COLO829 (cell line): ENCODE measurements at regions not wholly inside any gene's neighbourhood (a gene's known extent, or its start where the extent isn't known, plus 50 kb on each side); places are given as distances from the start of the nearest gene placed in this dataset.

Experiments
- DNase-seq: peaks from one replicate; pipeline ENCODE4 v3.0.0; 2012; ENCODE audit warnings: low spot score

DNA sequence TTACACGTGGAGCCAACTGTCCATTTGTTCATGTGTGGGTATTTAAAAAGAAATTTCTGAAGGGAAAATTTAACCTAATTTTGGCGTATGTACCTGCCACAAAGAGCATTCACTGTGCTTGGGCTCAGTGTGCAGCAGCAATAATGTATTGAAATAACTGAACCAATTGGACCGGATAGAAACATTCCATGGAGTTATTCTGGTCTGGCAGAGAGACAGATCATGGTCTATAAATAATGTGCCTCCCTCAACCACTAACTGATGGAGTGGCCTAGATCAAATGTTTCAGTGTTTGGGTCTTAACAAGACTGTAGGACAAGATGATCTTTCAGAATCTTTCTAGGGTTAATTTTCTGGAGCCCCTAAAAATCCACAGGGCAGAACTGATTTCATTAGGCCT lies 469.7 kb downstream of the PRELID2 start:
- DNase-seq = no peak

GRCh38 chr5:145362266-145362665 lies 472.9 kb downstream of the PRELID2 start:
- DNase-seq = no peak

GRCh38 chr5:145360936-145361335 lies 474.2 kb downstream of the PRELID2 start:
- DNase-seq = no peak

DNA sequence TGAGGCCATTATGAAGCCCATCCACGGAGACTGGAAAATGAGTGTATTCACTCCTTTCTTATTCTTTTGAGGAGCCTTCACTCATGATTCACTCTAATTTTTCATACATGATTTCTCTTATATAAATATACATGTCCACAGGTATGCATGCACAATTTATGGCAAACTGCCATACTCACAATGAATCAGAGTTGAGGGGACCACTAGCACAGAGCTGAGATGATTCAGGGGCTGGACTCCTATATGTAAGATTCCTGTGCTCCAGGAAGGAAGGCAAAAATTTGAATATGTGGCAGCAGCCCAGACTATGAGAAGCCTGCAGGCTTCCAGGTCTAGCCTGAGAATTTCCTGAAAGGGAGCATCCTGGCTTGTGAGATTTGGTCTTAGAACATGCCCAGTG lies 484.6 kb downstream of the PRELID2 start:
- no peak for DNase-seq

DNA sequence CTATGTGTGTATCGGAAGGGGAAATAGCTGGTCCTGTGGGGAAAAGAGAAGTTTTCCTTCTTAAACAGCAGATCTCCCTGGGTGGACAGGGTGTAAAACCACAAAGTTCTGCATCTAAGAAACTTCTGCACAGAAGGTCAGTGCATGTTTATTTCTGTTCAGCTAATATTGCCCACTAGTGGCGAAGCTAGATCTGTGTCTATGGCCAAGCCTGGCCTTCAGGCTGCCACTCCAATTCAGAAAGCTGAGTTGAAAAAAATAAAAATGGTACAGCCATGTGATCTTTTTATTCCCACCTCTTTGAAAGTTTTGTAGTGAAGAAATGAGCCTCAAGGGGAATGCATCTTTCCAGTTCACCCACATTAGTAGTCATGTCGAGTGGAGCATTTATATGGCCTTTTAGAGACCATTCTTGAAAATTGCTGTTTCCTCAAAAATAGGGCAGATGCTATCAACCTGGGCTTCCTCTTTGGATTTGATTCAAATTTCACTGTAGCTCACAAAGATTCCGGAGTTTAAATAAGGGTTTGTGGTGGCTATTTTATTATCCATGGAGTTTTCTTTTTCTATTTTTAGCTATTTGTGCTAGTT lies 488.0 kb downstream of the PRELID2 start:
- peak; percentile 12 for DNase-seq

GRCh38 chr5:145345511-145346287 lies 489.4 kb downstream of the PRELID2 start:
- DNase-seq = no peak

- DNase-seq = no peak
Measured at GRCh38 chr5:145341842-145342241, 493.3 kb downstream of the PRELID2 start.

DNA sequence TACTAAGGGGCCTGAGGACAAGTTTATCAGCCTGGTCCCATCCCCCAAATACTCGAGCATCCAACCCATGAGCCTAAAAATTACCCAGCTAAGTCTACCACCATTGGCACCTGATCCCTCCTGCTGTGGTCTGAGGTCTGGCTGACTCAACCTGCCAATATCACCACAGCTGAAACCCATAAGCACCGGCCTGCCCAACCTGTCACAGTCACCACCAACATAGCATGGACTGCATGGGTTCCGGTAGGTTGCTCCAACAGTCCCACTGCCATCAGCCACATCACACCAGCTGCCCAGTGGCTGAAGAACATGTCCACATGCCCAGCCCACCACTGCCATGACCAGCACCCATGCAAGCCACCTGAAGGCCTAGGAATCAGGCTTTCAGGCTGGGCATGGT lies 495.0 kb downstream of the PRELID2 start:
- DNase-seq = no peak

DNA sequence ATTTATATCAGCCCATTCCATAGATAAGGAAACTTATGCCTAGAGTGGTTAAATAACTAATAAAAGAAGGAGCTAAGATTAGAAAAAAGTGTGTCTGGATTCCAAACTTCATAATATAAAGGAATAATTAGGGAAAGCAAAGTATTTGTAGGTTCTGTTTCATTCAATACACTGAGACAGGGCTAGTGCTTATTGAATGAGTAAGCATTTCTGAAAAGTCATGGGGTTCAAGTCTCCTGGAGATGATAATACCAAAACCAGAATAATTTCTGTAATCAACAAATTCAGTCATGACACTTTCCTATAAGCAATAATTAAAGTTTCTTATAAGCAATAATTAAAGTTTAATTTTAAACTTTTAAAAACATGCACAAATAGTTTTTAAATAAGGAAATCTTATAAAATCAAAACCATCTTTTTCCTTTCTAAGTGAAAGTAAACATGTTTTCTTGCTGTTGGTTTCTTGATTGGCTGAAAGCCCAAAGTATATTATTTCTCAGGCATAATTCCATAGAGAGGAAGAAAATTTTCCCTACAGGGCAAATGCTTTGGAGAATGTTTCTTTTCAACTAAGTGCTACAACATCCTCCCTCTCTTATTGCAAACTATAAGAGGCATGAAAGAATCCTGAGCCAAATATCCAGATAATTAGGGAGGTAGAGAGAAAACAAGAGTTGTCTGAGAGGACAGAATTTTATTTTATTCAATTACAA lies 510.2 kb downstream of the PRELID2 start:
- no peak for DNase-seq

DNA sequence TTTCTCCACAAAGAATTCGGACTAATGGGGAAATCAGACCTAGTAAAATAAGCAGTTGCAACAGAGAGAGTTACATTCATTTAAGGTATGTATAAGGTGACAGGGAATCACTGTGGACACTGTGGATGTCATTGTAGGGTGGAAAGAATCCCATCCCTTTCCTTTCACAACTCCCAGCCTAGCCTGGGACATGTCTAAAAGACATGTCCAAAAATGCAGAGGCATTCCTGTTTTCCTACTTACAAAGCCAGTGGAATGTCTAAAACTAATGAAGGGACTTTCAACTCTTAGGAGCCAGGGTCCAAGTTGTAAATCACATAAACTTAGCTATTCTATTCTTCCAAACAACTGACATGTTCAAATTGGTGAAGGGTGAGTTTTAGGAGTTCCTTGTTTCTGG lies 511.0 kb downstream of the PRELID2 start:
- DNase-seq = no peak

DNA sequence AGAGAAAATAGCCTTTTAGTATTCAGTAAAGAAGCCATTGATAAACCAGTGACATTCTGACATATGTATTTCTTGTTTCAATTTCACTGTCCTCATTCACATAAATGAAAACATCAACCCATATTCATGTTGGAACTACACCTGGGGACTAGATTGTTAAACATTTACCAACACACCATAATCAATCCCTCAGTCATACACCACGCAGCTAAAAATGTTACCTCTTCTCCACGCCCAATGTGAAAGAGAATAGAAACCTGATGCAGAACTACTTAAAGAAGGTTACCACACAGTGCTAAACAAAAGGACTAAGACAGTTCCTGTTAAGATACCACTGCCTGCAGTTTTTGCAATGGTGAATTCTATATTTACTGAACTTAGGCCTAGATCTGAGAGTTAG lies 518.9 kb downstream of the PRELID2 start:
- no peak for DNase-seq

DNA sequence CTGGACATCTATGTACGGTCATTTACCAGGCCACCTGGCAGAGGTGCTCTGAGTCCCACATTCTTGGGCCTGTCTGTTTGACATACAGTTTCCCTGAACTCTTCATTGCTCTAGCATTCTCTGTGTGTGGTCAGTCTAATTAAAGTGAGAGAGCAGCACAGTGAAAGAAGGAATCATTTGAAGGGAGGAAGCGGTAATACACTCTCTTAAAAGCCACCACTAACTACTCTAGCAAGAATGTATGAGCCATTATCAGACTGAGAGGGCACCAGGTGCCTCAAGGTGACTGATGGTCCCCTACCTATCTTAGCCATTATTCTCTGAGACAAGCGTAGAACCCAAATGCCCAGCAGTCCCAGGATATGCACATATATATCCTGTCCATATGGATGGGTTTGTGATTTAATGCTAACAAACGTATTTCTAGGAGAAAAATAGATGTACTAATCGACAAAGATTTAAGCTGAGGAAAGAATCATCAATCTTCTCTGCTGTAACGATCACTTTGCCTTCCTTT lies 527.2 kb downstream of the PRELID2 start:
- no peak for DNase-seq

GRCh38 chr5:145295236-145295835 lies 539.8 kb downstream of the PRELID2 start:
- DNase-seq = no peak

- DNase-seq = no peak
Measured at GRCh38 chr5:145294331-145294730, 540.8 kb downstream of the PRELID2 start.

GRCh38 chr5:145293716-145294115 lies 541.4 kb downstream of the PRELID2 start:
- no peak for DNase-seq

GRCh38 chr5:145292278-145292677 lies 542.9 kb downstream of the PRELID2 start:
- no peak for DNase-seq

DNA sequence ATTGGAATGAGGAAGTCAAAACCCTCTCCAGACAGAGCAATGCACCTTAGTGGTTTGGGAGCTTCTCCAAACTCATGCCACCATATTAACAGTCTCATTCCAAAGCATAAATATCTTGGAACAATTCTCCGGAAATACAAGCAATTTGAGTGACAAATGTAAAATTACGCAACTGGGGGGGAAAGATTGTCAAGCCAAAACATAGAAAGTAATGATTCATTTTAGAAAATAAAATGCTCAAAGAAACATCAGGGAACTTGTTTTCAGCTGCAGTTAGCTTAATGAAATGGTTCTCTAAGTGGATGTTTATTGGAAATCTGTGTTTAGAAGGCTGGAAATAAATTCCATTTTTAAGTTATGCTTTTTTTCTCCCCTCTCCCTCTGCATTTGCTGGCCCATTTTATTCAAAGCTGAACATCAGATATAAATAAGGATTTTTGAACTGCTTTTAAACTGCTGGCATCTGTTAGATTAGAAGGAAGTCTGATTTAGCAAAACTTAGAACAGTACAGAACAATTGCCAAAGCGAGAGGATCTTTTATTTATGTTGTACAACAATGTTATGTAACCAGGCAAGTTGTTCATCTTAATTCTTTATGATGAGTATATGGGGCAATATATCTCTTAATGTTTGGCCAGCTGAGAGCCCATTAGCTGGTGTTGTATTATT lies 551.9 kb downstream of the PRELID2 start:
- no peak for DNase-seq

DNA sequence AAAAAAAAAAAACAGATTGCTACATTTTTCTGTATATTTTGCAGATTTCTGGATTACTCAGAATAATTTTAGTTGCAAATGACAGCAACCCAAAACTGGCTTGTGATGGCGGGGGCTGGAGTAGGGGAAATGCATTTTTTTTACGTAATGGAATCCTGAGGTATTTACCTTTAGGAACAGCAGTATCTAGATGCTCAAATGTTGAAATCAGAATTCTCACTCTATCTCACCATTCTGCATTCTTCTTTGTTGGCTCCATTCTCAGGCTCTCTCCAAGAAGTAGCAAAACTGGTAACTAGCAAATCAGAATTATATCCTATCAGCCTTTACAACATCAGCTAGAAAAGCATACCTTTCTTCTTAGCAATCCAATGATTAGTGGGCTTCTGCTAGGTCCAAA lies 554.3 kb downstream of the PRELID2 start:
- DNase-seq = no peak

GRCh38 chr5:145280214-145280613 lies 554.9 kb downstream of the PRELID2 start:
- no peak for DNase-seq

- no peak for DNase-seq
Measured at GRCh38 chr5:145260670-145261069, 574.5 kb downstream of the PRELID2 start.

GRCh38 chr5:145247745-145248040 lies 587.4 kb downstream of the PRELID2 start:
- no peak for DNase-seq
